HG03378 (cell line): ENCODE measurements at regions not wholly inside any gene's neighbourhood (a gene's known extent, or its start where the extent isn't known, plus 50 kb on each side); places are given as distances from the start of the nearest gene placed in this dataset.

ENCODE experiments used
- ATAC-seq: cut with Tn5 transposase; IDR thresholded peaks from one replicate; pipeline ENCODE4 v1.9.1; 2021; ENCODE audit warnings: mild to moderate bottlenecking, moderate library complexity; ENCODE audit not compliant: unreplicated experiment

GRCh38 chr2:59012234-59012633 lies 771.1 kb upstream of the FANCL start:
- no peak for ATAC-seq

- no peak for ATAC-seq
Measured at GRCh38 chr2:59008950-59009349, 767.8 kb upstream of the FANCL start.

- ATAC-seq: no peak
Measured at GRCh38 chr2:59005836-59006615, 764.9 kb upstream of the FANCL start.

- no peak for ATAC-seq
Measured at GRCh38 chr2:59004621-59005020, 763.5 kb upstream of the FANCL start.

- no peak for ATAC-seq
Measured at GRCh38 chr2:59000796-59001195, 759.7 kb upstream of the FANCL start.

GRCh38 chr2:58992062-58992706 lies 751.1 kb upstream of the FANCL start:
- ATAC-seq: no peak

- ATAC-seq: no peak
Measured at GRCh38 chr2:58991357-58991756, 750.2 kb upstream of the FANCL start.

- no peak for ATAC-seq
Measured at GRCh38 chr2:58985541-58985940, 744.4 kb upstream of the FANCL start.

GRCh38 chr2:58984731-58985130 lies 743.6 kb upstream of the FANCL start:
- no peak for ATAC-seq

- ATAC-seq: no peak
Measured at GRCh38 chr2:58983111-58983510, 742.0 kb upstream of the FANCL start.

- no peak for ATAC-seq
Measured at GRCh38 chr2:58981237-58981636, 740.1 kb upstream of the FANCL start.

- ATAC-seq: no peak
Measured at GRCh38 chr2:58976375-58977071, 735.4 kb upstream of the FANCL start.

- no peak for ATAC-seq
Measured at GRCh38 chr2:58974881-58975280, 733.8 kb upstream of the FANCL start.

- no peak for ATAC-seq
Measured at GRCh38 chr2:58974426-58974825, 733.3 kb upstream of the FANCL start.

GRCh38 chr2:58973811-58974281 lies 732.7 kb upstream of the FANCL start:
- no peak for ATAC-seq

- ATAC-seq: no peak
Measured at GRCh38 chr2:58972737-58973136, 731.6 kb upstream of the FANCL start.

GRCh38 chr2:58971511-58972360 lies 730.6 kb upstream of the FANCL start:
- no peak for ATAC-seq

GRCh38 chr2:58970365-58970764 lies 729.2 kb upstream of the FANCL start:
- no peak for ATAC-seq

- no peak for ATAC-seq
Measured at GRCh38 chr2:58968885-58969284, 727.8 kb upstream of the FANCL start.

- ATAC-seq: no peak
Measured at GRCh38 chr2:58967736-58968135, 726.6 kb upstream of the FANCL start.

- no peak for ATAC-seq
Measured at GRCh38 chr2:58965602-58966001, 724.5 kb upstream of the FANCL start.
